Umbilical cord (tissue), 1 donor: ENCODE measurements at regions not wholly inside any gene's neighbourhood (a gene's known extent, or its start where the extent isn't known, plus 50 kb on each side); places are given as distances from the start of the nearest gene placed in this dataset.

Experiments used
- DNase-seq: peaks from one replicate; pipeline ENCODE4 v3.0.0-alpha.2; 2015; ENCODE audit warnings: low spot score

GRCh38 chr10:43793704-43794103, 145.0 kb upstream of the ZNF32 start:
- no peak for DNase-seq

- no peak for DNase-seq
Observed at GRCh38 chr10:43790147-43790546, 141.5 kb upstream of the ZNF32 start.

GRCh38 chr10:43785252-43785651, 136.6 kb upstream of the ZNF32 start:
- DNase-seq, result no peak

DNA sequence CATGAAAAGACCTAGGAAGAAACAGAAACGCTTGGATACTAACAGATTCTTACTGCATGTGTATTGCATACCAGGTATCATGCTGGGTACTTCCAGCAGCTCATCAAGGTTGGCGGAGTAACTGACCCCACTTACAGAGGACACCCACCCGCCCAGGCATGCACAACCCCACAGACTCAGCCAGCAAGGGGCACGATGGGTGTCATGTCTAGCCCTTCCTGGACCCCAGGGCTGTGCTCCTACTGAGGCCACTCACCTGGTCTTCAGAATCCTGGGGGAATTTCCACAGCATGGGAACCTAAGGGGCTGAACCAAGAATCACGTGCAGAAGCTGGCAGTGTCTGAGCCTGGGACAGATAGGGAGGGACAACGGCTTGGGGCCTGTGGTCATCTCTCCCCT, 134.1 kb upstream of the ZNF32 start:
- no peak for DNase-seq

- DNase-seq, result no peak
Observed at GRCh38 chr10:43781480-43782361, 133.0 kb upstream of the ZNF32 start.

DNA sequence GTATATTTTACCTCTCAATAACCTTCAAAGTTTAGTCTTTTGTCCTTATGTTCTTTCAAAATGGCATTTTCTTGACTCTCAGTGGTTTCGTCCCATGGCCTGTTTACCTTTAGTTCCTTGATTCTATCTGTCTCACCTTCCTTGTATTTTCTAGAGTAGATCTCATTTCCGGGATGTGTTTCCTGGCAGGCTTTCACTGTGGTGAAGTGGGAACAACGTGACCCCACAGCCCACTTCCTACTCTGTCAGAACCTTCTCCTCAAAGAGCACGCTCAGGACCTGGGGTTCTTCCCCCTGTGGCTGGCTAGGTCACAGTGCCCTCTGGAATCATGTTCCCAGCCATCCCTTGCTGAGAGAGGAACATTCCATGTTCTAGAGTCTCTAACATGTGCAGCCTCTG, 129.9 kb upstream of the ZNF32 start:
- no peak for DNase-seq

GRCh38 chr10:43775384-43775783, 126.7 kb upstream of the ZNF32 start:
- DNase-seq, result no peak

DNA sequence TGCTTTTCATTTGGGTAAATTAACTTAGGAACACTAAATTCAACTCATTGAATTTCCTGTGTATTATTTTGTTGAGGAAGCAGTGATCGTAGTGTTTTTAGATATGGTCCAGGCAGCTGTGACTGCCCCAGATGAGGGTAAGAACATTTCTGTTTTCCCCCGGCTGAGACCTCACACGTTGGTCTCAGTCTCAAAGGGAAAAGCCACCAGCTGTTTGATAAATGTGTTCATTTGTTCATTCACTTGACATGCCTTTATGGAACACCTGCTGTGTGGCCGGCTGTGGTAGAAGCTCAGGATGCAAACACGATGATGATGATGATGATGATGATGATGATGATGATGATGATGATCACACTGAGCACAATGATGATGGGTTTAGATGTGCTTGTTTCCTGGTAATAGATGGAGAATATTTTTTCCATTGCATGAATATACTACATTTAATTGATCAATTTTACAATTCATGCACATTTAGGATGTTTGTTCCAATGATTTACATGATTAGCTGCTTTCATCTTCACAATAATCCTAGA, 125.6 kb upstream of the ZNF32 start:
- DNase-seq, result no peak

- no peak for DNase-seq
Observed at GRCh38 chr10:43773736-43774135, 125.1 kb upstream of the ZNF32 start.

DNA sequence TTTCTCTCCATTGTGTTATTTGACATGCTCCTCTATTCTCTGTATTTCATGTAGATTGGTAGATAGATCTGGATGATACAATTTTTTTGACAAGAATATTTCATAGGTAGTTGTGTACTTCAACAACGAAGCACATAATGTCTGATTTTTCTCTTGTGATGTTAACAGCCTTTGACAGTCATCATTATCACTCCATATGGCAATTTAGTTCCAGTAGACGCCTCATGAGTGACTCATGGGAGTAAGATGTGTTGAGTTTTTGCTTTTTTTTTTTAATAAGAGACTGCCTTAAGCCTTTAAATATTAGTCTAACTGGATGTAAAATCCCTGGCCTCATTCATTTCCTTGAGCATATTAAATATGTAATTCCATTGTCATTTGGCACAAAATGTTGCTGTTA, 123.5 kb upstream of the ZNF32 start:
- no peak for DNase-seq

- no peak for DNase-seq
Observed at GRCh38 chr10:43771675-43772074, 123.0 kb upstream of the ZNF32 start.

DNA sequence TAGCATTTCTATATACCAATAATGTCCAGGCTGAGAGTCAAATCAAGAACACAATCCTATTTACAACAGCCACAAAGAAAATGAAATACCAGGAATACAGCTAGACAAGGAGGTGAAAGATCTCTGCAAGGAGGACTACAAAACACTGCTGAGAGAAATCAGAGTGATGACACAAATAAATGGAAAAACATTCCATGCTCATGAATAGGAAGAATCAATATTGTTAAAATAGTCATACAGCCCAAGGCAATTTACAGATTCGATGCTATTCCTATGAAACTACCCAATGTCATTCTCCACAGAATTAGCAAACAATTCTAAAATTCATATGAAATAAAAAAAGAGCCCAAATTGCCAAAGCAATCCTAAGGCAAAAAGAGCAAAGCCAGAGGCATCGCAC, 116.8 kb upstream of the ZNF32 start:
- no peak for DNase-seq

GRCh38 chr10:43763846-43764245, 115.2 kb upstream of the ZNF32 start:
- DNase-seq, result no peak

- no peak for DNase-seq
Observed at GRCh38 chr10:43760514-43760913, 111.8 kb upstream of the ZNF32 start.

DNA sequence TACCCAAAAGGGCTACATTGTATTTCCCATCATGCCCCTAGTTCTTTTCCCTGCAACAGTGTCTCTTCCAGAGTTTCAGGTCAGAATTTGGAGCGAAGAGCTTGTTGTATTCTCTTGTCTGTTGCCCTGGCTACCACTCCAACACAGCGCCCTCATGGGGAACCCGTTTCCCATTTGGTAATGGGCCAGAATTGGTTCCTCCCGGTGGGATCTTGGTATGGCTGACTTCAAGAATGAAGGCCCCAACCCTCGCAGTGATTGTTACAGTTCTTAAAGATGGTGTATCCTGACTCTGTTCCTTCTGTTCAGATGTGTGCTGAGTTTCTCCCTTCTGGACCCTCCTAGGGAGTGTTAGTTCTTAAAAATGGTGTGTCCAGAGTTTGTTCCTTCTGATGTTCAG, 110.5 kb upstream of the ZNF32 start:
- DNase-seq, result no peak

DNA sequence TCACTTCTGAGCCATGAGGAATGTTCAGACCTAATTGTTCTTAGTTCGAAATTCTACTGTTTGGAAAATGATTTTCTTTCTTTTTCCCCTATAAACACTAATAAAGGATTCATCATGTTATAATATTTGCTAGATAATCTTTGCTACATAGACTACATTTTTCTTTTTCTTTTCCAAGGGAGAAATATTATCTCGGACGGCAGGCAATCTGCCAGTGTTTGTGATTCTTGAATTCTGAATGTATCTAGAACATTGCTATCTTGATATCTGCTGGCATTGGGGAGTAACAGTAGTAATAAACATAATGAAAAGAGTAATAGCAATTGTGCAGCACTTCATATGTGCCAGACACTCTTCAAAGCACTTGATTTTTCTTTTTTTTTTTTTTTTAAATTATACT, 107.7 kb upstream of the ZNF32 start:
- no peak for DNase-seq

DNA sequence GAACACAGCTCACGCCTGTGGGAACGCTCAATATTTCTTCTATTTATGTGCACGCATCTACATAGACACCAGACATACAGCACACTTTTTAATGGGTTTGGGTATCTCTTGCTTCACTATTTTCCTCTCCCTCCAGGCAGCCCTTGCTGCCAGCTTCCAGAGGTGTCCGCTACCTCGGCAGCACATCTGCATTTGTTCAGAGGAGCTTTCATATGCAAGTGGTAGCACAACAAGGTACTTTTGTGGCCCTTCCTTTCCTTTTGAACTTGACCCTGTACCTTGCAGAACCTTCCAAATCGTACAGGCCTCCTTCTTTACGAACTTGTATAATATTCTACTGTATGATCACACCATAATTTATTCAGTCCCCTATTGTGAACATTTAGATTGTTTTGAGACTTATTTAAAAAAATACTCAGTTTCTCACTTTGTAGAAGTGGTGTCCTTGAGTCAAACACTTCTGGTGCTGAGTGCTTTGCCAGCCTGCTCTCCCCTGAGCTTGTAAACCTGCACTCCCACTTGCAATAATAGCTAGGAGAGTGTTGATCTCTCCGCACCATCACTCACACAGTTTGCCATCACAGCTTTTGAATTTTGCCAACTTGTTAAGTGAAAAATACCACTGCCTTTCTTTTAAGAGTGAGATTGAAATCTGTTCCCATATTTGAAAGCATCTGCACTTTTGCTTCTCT, 106.0 kb upstream of the ZNF32 start:
- no peak for DNase-seq

DNA sequence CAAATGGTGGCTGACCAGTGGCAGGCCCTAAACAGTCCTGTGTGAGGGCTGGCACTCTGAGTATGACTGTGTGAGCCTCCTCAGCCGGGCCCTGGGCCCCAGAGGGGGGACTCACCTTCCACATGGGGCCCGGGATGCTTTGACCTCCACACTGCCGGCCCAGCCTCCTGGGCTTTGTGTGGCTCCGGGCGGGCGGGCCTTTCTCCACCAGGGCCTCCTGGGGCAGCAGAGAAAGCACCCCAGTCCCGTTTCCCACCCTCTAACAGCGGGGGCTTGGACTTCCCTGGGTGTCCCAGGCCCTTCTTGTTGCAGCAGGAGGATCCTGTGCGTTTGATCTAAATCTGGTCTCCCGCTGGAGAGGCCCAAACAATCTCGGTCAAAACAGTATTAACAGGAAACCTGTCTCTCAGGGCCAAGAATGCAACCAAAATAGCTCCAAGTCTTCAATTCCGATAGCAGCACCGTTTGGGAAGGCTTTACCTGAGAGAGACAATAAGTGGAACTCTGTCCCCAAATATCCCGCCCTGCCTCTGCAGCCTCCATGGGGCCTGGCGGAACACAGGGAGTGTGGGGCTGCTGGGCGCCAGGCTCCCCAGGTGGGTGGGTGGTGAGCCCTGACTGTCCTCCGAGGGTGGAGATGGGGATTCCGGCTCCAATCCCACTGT, 104.8 kb upstream of the ZNF32 start:
- no peak for DNase-seq

DNA sequence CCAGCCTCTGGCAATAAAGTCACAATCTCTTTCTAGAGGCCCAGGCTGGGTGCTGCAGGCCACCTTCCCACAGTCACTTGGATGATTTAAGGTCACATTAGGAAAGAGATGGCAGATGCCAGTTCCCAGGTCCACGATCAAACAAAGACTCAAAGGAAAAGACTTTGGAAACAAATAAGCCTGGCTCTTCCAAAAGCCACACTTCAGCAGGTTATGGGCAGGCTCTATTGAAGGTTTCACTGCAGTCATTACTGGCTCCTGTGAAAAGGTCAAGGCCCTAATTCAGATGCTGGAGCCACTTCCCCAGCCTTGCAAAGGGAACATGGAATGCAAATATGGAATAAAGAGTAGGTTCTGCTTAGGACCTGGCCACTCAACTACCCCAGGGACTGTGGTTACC, 104.0 kb upstream of the ZNF32 start:
- no peak for DNase-seq

GRCh38 chr10:43751646-43752045, 103.0 kb upstream of the ZNF32 start:
- DNase-seq, result no peak

DNA sequence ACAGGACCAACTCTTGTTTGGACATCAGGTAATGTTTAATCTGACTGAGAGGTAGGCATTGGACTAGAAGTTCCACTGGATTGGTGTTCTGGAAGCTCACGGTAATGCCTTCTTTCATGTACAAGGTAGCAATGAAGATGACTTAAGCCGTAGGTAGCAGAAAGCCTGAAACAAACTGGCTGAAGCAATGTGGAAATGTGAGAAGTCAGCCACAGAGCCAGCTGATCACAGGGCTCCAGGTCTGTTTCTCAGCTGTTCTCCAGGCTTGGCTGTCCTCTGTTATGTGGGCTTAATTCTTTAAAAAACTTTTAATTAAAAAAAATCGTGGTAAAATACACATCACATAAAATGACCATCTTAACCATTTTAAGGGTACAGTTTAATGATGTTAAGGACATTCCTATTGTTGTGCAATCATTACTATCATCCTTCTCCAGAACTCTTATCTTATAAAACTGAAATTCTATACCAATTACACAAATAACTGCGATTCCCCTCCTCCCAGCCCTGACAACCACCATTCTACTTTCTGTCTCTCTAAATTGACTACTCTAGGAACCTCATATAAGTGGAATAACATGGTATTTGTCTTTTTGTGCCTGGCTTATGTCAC, 101.4 kb upstream of the ZNF32 start:
- DNase-seq, result no peak

DNA sequence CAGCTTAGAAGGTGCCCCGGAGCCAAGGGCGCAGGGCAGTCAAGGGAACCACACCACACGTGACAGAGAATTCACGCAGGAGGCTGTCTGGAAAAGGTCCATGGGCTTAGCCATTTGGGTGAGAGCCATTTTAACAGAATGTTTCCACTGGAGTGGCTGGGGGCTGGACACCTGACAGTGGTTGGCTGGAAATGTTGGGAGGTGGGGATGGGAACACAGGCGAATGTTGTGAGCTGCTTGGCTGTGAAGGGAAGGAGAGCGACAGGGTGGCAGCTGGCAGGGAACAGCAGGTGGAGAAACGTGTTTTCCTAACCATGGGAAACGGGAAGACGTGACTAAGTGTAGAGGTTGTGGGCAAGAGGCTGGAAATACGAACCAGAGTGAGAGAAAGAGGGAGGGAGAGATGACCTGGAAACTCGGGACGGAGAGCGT, 100.5 kb upstream of the ZNF32 start:
- DNase-seq, result no peak
